Astrocyte of the spinal cord (primary cell): ENCODE measurements at regions not wholly inside any gene's neighbourhood (a gene's known extent, or its start where the extent isn't known, plus 50 kb on each side); places are given as distances from the start of the nearest gene placed in this dataset.
A peak's percentile ranks its signal among the peaks of the same experiment; 100 is the strongest.

Source experiments
- DNase-seq: peaks from one replicate; pipeline ENCODE4 v3.0.0; 2011; ENCODE audit warnings: low read depth, low spot score
- H3K4me3 ChIP-seq: 2 replicates; pipeline ENCODE4 v1.5.1; 2011; ENCODE audit warnings: low read depth, mild to moderate bottlenecking, low read length, moderate library complexity
- in situ Hi-C: cut with HindIII; loops from 2 replicates; pipeline ENCODE4 v1.10.0; 2017; ENCODE audit warnings: low sequenced_read_pairs
- TF ChIP-seq, protein P1 (sequence below): IDR thresholded peaks from 2 replicates; pipeline ENCODE4 v1.5.1; 2012; ENCODE audit warnings: low read depth, mild to moderate bottlenecking, low read length, inconsistent platforms

DNA sequence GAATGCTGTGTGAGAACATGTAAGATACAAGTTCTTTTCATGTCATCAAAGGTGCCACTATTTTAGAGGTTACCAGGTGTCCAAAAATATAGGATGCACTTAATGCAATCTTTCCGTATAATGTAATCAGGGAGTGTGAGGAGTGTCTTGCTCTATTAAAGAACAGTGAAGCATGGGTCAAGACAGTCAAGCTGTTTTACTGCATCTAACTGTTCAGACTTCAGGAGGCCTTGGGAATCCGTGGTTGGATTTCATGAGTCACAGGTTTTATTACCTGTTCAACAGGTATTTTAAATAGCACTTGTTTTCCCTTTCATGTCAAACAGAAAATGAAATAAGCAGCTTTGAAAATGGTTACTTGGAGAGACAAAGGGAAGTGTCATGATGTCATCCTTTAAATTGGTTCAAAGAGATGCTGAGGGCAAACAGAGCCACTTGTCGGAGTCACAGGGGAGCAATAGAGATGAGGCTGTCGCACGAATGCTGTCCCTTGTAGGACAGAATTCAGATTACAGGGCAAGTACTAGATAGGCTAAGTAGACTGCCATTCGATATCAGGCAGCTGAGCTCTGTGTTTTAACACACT, 621.5 kb downstream of the QKI start:
- no peak for DNase-seq
- TF ChIP-seq, protein P1, sequence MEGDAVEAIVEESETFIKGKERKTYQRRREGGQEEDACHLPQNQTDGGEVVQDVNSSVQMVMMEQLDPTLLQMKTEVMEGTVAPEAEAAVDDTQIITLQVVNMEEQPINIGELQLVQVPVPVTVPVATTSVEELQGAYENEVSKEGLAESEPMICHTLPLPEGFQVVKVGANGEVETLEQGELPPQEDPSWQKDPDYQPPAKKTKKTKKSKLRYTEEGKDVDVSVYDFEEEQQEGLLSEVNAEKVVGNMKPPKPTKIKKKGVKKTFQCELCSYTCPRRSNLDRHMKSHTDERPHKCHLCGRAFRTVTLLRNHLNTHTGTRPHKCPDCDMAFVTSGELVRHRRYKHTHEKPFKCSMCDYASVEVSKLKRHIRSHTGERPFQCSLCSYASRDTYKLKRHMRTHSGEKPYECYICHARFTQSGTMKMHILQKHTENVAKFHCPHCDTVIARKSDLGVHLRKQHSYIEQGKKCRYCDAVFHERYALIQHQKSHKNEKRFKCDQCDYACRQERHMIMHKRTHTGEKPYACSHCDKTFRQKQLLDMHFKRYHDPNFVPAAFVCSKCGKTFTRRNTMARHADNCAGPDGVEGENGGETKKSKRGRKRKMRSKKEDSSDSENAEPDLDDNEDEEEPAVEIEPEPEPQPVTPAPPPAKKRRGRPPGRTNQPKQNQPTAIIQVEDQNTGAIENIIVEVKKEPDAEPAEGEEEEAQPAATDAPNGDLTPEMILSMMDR = no peak
- in situ Hi-C loops = no loop called here
- H3K4me3 ChIP-seq = no peak overlapping the region

- in situ Hi-C loops = no loop called here
- no peak overlapping the region for H3K4me3 ChIP-seq
- TF ChIP-seq, protein P1 = no peak
- DNase-seq = peak; percentile 13
Observed at GRCh38 chr6:164034602-164035140, 620.2 kb downstream of the QKI start.

DNA sequence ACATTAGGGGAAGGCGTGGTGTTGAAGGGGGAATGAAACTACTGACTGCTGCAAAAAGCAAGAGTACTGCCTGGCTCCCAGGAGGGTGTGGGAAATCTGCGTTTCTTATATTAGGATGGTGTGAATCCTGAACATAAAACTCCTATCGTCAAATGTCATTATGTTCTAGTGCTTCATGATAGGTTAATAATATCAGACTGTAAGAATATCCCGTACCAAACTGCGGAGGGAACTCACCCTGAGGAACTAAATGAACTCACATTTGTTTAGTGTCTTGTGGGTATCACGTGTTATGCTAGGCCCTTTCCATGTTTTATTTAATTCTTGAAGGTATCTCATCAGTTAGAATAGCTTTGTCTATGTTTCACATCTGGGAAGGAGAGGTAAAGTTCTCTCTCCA, 610.7 kb downstream of the QKI start:
- TF ChIP-seq, protein P1 = no peak
- in situ Hi-C loops = no loop called here
- no peak overlapping the region for H3K4me3 ChIP-seq
- DNase-seq = no peak

GRCh38 chr6:164023535-164023934, 609.0 kb downstream of the QKI start:
- TF ChIP-seq, protein P1 = no peak
- in situ Hi-C loops = no loop called here
- DNase-seq = no peak
- H3K4me3 ChIP-seq = no peak overlapping the region

GRCh38 chr6:164022632-164023031, 608.1 kb downstream of the QKI start:
- TF ChIP-seq, protein P1 = no peak
- no peak overlapping the region for H3K4me3 ChIP-seq
- in situ Hi-C loops = no loop called here
- no peak for DNase-seq

- no peak for DNase-seq
- TF ChIP-seq, protein P1 = no peak
- in situ Hi-C loops = no loop called here
- no peak overlapping the region for H3K4me3 ChIP-seq
Observed at GRCh38 chr6:164021589-164022250, 607.2 kb downstream of the QKI start.
